ENCODE measurements at regions not wholly inside any gene's neighbourhood (a gene's known extent, or its start where the extent isn't known, plus 50 kb on each side); places are given as distances from the start of the nearest gene placed in this dataset.

- H3K79me2 ChIP-seq (ENCODE audit: control insufficient read depth, insufficient read depth, low read length): no peaks in the 10 kb centered on the region
- Mint-ChIP-seq H3K27me3 (no peaks in the 10 kb centered on the region), H3K4me1 (no peaks in the 10 kb centered on the region), H3K4me3 (no peak overlapping the region), H3K27ac (no peak overlapping the region), H3K9me3 (ENCODE audit: insufficient read depth) (peaks cover 3% of the 10 kb centered on the region)
- H3K27ac ChIP-seq (ENCODE audit: low read length in 2 of 2): no peak overlapping the region
- CTCF ChIA-PET: no interaction called here
- H2AFZ ChIP-seq (ENCODE audit: insufficient read depth, low read depth, low read length, poor library complexity, severe bottlenecking): no peak overlapping the region
- no peaks in the 10 kb centered on the region for H4K20me1 ChIP-seq (ENCODE audit: control insufficient read depth, insufficient read depth, low read length, poor library complexity, severe bottlenecking)
- no peak for DNase-seq
- H3K36me3 ChIP-seq (replicated peaks in 1 of 2; ENCODE audit: control extremely low read depth in 1 of 2, control insufficient read depth in 1 of 2, extremely low read depth in 1 of 2, insufficient read depth in 2 of 2, low read length in 1 of 2): no peaks in the 10 kb centered on the region
- WGBS (ENCODE audit: insufficient coverage): no CpG with 5 or more reads among the region's 3 CpGs
- H3K9ac ChIP-seq (ENCODE audit: low read length): no peak overlapping the region
- TF ChIP-seq CTCF (IDR thresholded peaks at IDR 0.05) (no peak), EZH2 (IDR thresholded peaks at IDR 0.05; ENCODE audit: borderline replicate concordance, insufficient read depth, low read depth, low read length, poor library complexity, severe bottlenecking) (no peak)
- no peak overlapping the region for H3K4me3 ChIP-seq (ENCODE audit: control extremely low read depth in 1 of 5, extremely low read depth in 1 of 5, insufficient read depth in 1 of 5, low read depth in 2 of 5, low read length in 4 of 5)
- no peak overlapping the region for H3K4me2 ChIP-seq (replicated peaks; ENCODE audit: low read depth, low read length, poor library complexity, severe bottlenecking)
- no peaks in the 10 kb centered on the region for H3K27me3 ChIP-seq (replicated peaks in 1 of 4; ENCODE audit: control extremely low read depth in 1 of 4, control insufficient read depth in 3 of 4, insufficient read depth in 4 of 4, low read length in 3 of 4)
- H3K4me1 ChIP-seq (ENCODE audit: control insufficient read depth in 2 of 2, insufficient read depth in 2 of 2, low read length in 2 of 2): no peaks in the 10 kb centered on the region
- no peaks in the 10 kb centered on the region for H3K9me3 ChIP-seq (ENCODE audit: control extremely low read depth in 1 of 3, control insufficient read depth in 2 of 3, insufficient read depth in 1 of 3, low read length in 2 of 3)
- intact Hi-C loops (cut with micrococcal nuclease): no loop called here
- ATAC-seq (ENCODE audit: low read depth): no peak
- POLR2A ChIA-PET: no interaction called here
Measured at GRCh38 chr2:14303366-14304115, 329.0 kb upstream of the LRATD1 start.

GRCh38 chr2:14304326-14304725, 328.2 kb upstream of the LRATD1 start:
- H3K36me3 ChIP-seq (replicated peaks in 1 of 2; ENCODE audit: control extremely low read depth in 1 of 2, control insufficient read depth in 1 of 2, extremely low read depth in 1 of 2, insufficient read depth in 2 of 2, low read length in 1 of 2): no peaks in the 10 kb centered on the region
- H3K4me1 Mint-ChIP-seq: no peaks in the 10 kb centered on the region
- H3K27ac Mint-ChIP-seq: no peak overlapping the region

More at GRCh38 chr2:14304326-14304725, 328.2 kb upstream of the LRATD1 start:
- H3K9me3 ChIP-seq (ENCODE audit: control extremely low read depth in 1 of 3, control insufficient read depth in 2 of 3, insufficient read depth in 1 of 3, low read length in 2 of 3): no peaks in the 10 kb centered on the region
- ChIA-PET CTCF (no interaction called here), POLR2A (no interaction called here)
- Mint-ChIP-seq H3K9me3 (ENCODE audit: insufficient read depth) (peaks cover 3% of the 10 kb centered on the region), H3K4me3 (no peak overlapping the region), H3K27me3 (no peaks in the 10 kb centered on the region)
- no peaks in the 10 kb centered on the region for H3K27me3 ChIP-seq (replicated peaks in 1 of 4; ENCODE audit: control extremely low read depth in 1 of 4, control insufficient read depth in 3 of 4, insufficient read depth in 4 of 4, low read length in 3 of 4)
- no peak overlapping the region for H2AFZ ChIP-seq (ENCODE audit: insufficient read depth, low read depth, low read length, poor library complexity, severe bottlenecking)
- no peak overlapping the region for H3K4me3 ChIP-seq (ENCODE audit: control extremely low read depth in 1 of 5, extremely low read depth in 1 of 5, insufficient read depth in 1 of 5, low read depth in 2 of 5, low read length in 4 of 5)
- H4K20me1 ChIP-seq (ENCODE audit: control insufficient read depth, insufficient read depth, low read length, poor library complexity, severe bottlenecking): no peaks in the 10 kb centered on the region
- intact Hi-C loops (cut with micrococcal nuclease): no loop called here
- H3K9ac ChIP-seq (ENCODE audit: low read length): no peak overlapping the region
- H3K79me2 ChIP-seq (ENCODE audit: control insufficient read depth, insufficient read depth, low read length): no peaks in the 10 kb centered on the region
- H3K4me2 ChIP-seq (replicated peaks; ENCODE audit: low read depth, low read length, poor library complexity, severe bottlenecking): no peak overlapping the region
- H3K4me1 ChIP-seq (ENCODE audit: control insufficient read depth in 2 of 2, insufficient read depth in 2 of 2, low read length in 2 of 2): no peaks in the 10 kb centered on the region
- no peak for ATAC-seq (ENCODE audit: low read depth)
- H3K27ac ChIP-seq (ENCODE audit: low read length in 2 of 2): no peak overlapping the region
- DNase-seq: no peak
- TF ChIP-seq CTCF (IDR thresholded peaks at IDR 0.05) (no peak), EZH2 (IDR thresholded peaks at IDR 0.05; ENCODE audit: borderline replicate concordance, insufficient read depth, low read depth, low read length, poor library complexity, severe bottlenecking) (no peak)

All from B cell (primary cell).